H9 (cell line): ENCODE measurements at regions not wholly inside any gene's neighbourhood (a gene's known extent, or its start where the extent isn't known, plus 50 kb on each side); places are given as distances from the start of the nearest gene placed in this dataset.

Source experiments
- DNase-seq: peaks from one replicate; pipeline ENCODE4 v3.0.0-alpha.2; 2017
- H2AFZ ChIP-seq: one replicate; pipeline ENCODE4 v1.6.1; 2013; ENCODE audit warnings: mild to moderate bottlenecking, low read length, control low read depth, moderate library complexity
- H2AK5ac ChIP-seq: 2 replicates; pipeline ENCODE4 v1.6.1; 2013; ENCODE audit warnings: low read length, control low read depth, mixed read lengths; ENCODE audit not compliant: insufficient read length
- H2BK120ac ChIP-seq: one replicate; pipeline ENCODE4 v1.6.1; 2013; ENCODE audit warnings: low read depth, mild to moderate bottlenecking, low read length, control low read depth, inconsistent platforms; ENCODE audit not compliant: poor library complexity, severe bottlenecking
- H2BK12ac ChIP-seq: 2 replicates; pipeline ENCODE4 v1.6.1; 2013; ENCODE audit warnings: low read length, control low read depth, mixed read lengths, low read depth; ENCODE audit not compliant: insufficient read length
- H2BK15ac ChIP-seq: 2 replicates; pipeline ENCODE4 v1.6.1; 2013; ENCODE audit warnings: low read depth, low read length, control low read depth
- H2BK20ac ChIP-seq: one replicate; pipeline ENCODE4 v1.6.1; 2013; ENCODE audit warnings: low read depth, mild to moderate bottlenecking, low read length, control low read depth, inconsistent platforms; ENCODE audit not compliant: poor library complexity, severe bottlenecking
- H2BK5ac ChIP-seq: 2 replicates; pipeline ENCODE4 v1.6.1; 2013; ENCODE audit warnings: low read length, control low read depth, mixed read lengths; ENCODE audit not compliant: insufficient read length
- H3K14ac ChIP-seq: 2 replicates; pipeline ENCODE4 v1.6.1; 2013; ENCODE audit warnings: low read length, control low read depth; ENCODE audit not compliant: insufficient read depth
- H3K18ac ChIP-seq: 2 replicates; pipeline ENCODE4 v1.6.1; 2013; ENCODE audit warnings: low read depth, mild to moderate bottlenecking, mixed read lengths, low read length, control low read depth; ENCODE audit not compliant: insufficient read length
- H3K23ac ChIP-seq: 2 replicates; pipeline ENCODE4 v1.6.1; 2013; ENCODE audit warnings: low read length, control low read depth, mixed read lengths, low read depth; ENCODE audit not compliant: insufficient read length
- H3K23me2 ChIP-seq: 2 replicates; pipeline ENCODE4 v1.6.1; 2013; ENCODE audit warnings: low read depth, mild to moderate bottlenecking, mixed read lengths, low read length, control low read depth; ENCODE audit not compliant: insufficient read length, poor library complexity, severe bottlenecking
- H3K27ac ChIP-seq: 2 replicates; pipeline ENCODE4 v1.5.1; 2013; ENCODE audit warnings: low read length, control low read depth, mixed read lengths, low read depth; ENCODE audit not compliant: insufficient read length
- H3K27me3 ChIP-seq: 2 replicates; pipeline ENCODE4 v1.6.1; 2013; ENCODE audit warnings: low read length, control low read depth, inconsistent platforms; ENCODE audit not compliant: insufficient read depth
- H3K4ac ChIP-seq: 2 replicates; pipeline ENCODE4 v1.6.1; 2013; ENCODE audit warnings: low read depth, mild to moderate bottlenecking, control low read depth, inconsistent platforms, low read length, moderate library complexity
- H3K4me1 ChIP-seq: 2 replicates; pipeline ENCODE4 v1.6.1; 2013; ENCODE audit warnings: low read length, control low read depth, inconsistent platforms; ENCODE audit not compliant: insufficient read depth
- H3K4me2 ChIP-seq: 2 replicates; pipeline ENCODE4 v1.6.1; 2013; ENCODE audit warnings: low read length, control low read depth, mixed read lengths; ENCODE audit not compliant: insufficient read length, insufficient read depth
- H3K56ac ChIP-seq: 2 replicates; pipeline ENCODE4 v1.6.1; 2013; ENCODE audit warnings: low read depth, mild to moderate bottlenecking, mixed read lengths, low read length, control low read depth; ENCODE audit not compliant: insufficient read length
- H3K79me1 ChIP-seq: 2 replicates; pipeline ENCODE4 v1.6.1; 2013; ENCODE audit warnings: low read depth, mild to moderate bottlenecking, moderate library complexity, low read length, control low read depth, inconsistent platforms; ENCODE audit not compliant: insufficient read depth, poor library complexity, severe bottlenecking
- H3K79me2 ChIP-seq: 2 replicates; pipeline ENCODE4 v1.6.1; 2013; ENCODE audit warnings: low read length, control low read depth, inconsistent platforms; ENCODE audit not compliant: insufficient read depth
- H3K9ac ChIP-seq: 2 replicates; pipeline ENCODE4 v1.6.1; 2013; ENCODE audit warnings: low read length, control low read depth, mixed read lengths; ENCODE audit not compliant: insufficient read length; ENCODE audit errors: extremely low read depth
- H3K9me3 ChIP-seq: one replicate; pipeline ENCODE4 v1.6.1; 2013; ENCODE audit warnings: low read depth, low read length, inconsistent platforms; ENCODE audit not compliant: control insufficient read depth
- H3T11ph ChIP-seq: one replicate; pipeline ENCODE4 v1.6.1; 2013; ENCODE audit warnings: mild to moderate bottlenecking, low read length, control low read depth, inconsistent platforms
- H4K20me1 ChIP-seq: one replicate; pipeline ENCODE4 v1.6.1; 2013; ENCODE audit not compliant: control insufficient read depth, insufficient read length, insufficient read depth
- H4K5ac ChIP-seq: 2 replicates; pipeline ENCODE4 v1.6.1; 2013; ENCODE audit warnings: low read depth, mild to moderate bottlenecking, mixed read lengths, low read length, control low read depth; ENCODE audit not compliant: insufficient read length
- H4K8ac ChIP-seq: replicated peaks from 2 replicates; pipeline ENCODE4 v1.6.1; 2013; ENCODE audit warnings: low read length, control low read depth, mixed read lengths, low read depth; ENCODE audit not compliant: insufficient read length
- H4K91ac ChIP-seq: 2 replicates; pipeline ENCODE4 v1.6.1; 2013; ENCODE audit warnings: low read depth, mild to moderate bottlenecking, moderate library complexity, mixed read lengths, low read length, control low read depth; ENCODE audit not compliant: insufficient read length
- H3K27ac Mint-ChIP-seq, 3 experiments: 2 replicates in 2 of 3; 3 replicates in 1 of 3; pipeline ENCODE4 v1.8.0; 2020 to 2021; ENCODE audit warnings: mixed read lengths in 3 of 3, mild to moderate bottlenecking in 1 of 3, moderate library complexity in 1 of 3
- H3K27me3 Mint-ChIP-seq: 2 replicates; pipeline ENCODE4 v1.8.0; 2021; ENCODE audit warnings: low read depth, mild to moderate bottlenecking, moderate library complexity, mixed read lengths
- H3K36me3 Mint-ChIP-seq, 3 experiments: 2 replicates in 2 of 3; 3 replicates in 1 of 3; pipeline ENCODE4 v1.8.0; 2020 to 2021; ENCODE audit warnings: low read depth in 3 of 3, mixed read lengths in 3 of 3; ENCODE audit not compliant: insufficient read depth in 1 of 3
- H3K4me1 Mint-ChIP-seq, 2 experiments: 2 replicates each; pipeline ENCODE4 v1.8.0; 2020; ENCODE audit warnings: mixed read lengths in 2 of 2
- H3K4me3 Mint-ChIP-seq, 2 experiments: 2 replicates in 1 of 2; 3 replicates in 1 of 2; pipeline ENCODE4 v1.8.0; 2020 to 2021; ENCODE audit warnings: mild to moderate bottlenecking in 2 of 2, mixed read lengths in 2 of 2, moderate library complexity in 1 of 2
- H3K9me3 Mint-ChIP-seq, 2 experiments: 2 replicates in 1 of 2; 3 replicates in 1 of 2; pipeline ENCODE4 v1.8.0; 2020; ENCODE audit warnings: mild to moderate bottlenecking in 2 of 2, mixed read lengths in 2 of 2, moderate library complexity in 1 of 2
- whole genome bisulfite sequencing: extraction: QIAGEN DNeasy Blood & Tissue Kit; methylation state at CpG from one replicate; pipeline ENCODE4 v1.1.7; 2013; ENCODE audit warnings: missing lambda C conversion rate, low lambda C conversion rate, mixed read lengths; ENCODE audit not compliant: insufficient read length; ENCODE audit errors: extremely low coverage; 5-methylcytosine and 5-hydroxymethylcytosine counted together
- TF ChIP-seq, protein P1 (sequence below): fragments of 200-600 bp; sonication (generic); conservative IDR thresholded peaks from 3 replicates; pipeline ENCODE4 v1.8.0; 2021; ENCODE audit warnings: antibody characterized with exemption, mild to moderate bottlenecking

DNA sequence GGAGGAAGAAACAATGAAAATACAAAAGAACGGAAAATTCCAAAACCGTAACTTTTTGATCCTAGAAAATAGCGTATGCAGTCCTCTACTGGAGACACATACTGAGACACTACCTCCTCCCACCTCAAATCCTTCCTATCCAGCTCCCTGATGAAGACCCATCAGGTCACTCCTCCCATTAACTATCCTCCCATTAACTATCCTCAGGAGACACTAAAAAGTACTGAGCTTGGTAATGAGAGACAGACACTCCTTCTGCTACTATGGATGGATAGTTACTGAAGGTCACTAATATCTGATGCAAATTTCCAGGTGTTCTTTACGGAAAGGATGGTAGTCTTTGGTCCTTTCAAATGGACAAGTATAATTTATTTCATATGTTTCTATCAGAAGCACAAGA is 237.5 kb upstream of the BLID start:
- H4K91ac ChIP-seq = no peak overlapping the region
- H2BK20ac ChIP-seq = no peak overlapping the region
- H3K27ac ChIP-seq = no peak overlapping the region
- no peaks in the 10 kb centered on the region for H3K4me1 ChIP-seq
- H3K56ac ChIP-seq = no peak overlapping the region
- no peaks in the 10 kb centered on the region for H3K79me2 ChIP-seq
- no peak overlapping the region for H2BK15ac ChIP-seq
- Mint-ChIP-seq H3K4me1 (no peaks in the 10 kb centered on the region), H3K9me3 (peaks cover 9 to 10% of the 10 kb centered on the region in 2 experiments), H3K27me3 (peaks cover 4% of the 10 kb centered on the region), H3K36me3 (0 out of 7 replicates have a peak, but pooled peaks cover 0 to 5% (median 3%) of the 10 kb centered on the region in 3 experiments), H3K27ac (no peak overlapping the region), H3K4me3 (no peak overlapping the region)
- DNase-seq = no peak
- no peaks in the 10 kb centered on the region for H3K79me1 ChIP-seq
- H3K14ac ChIP-seq = no peak overlapping the region
- no peak overlapping the region for H3K18ac ChIP-seq
- no peak overlapping the region for H3K4ac ChIP-seq
- H4K8ac ChIP-seq = no peak overlapping the region
- no CpG with 5 or more reads among the region's 4 CpGs for WGBS
- no peak overlapping the region for H2BK5ac ChIP-seq
- no peak overlapping the region for H3T11ph ChIP-seq
- no peak overlapping the region for H2BK120ac ChIP-seq
- H3K9me3 ChIP-seq = no peaks in the 10 kb centered on the region
- no peak overlapping the region for H2AFZ ChIP-seq
- no peak overlapping the region for H3K9ac ChIP-seq
- H4K20me1 ChIP-seq = no peaks in the 10 kb centered on the region
- H3K27me3 ChIP-seq = no peaks in the 10 kb centered on the region
- H2BK12ac ChIP-seq = no peak overlapping the region
- H3K4me2 ChIP-seq = no peak overlapping the region
- H3K23me2 ChIP-seq = no peaks in the 10 kb centered on the region
- H2AK5ac ChIP-seq = no peak overlapping the region
- no peak overlapping the region for H4K5ac ChIP-seq
- H3K23ac ChIP-seq = no peak overlapping the region
- TF ChIP-seq, protein P1, sequence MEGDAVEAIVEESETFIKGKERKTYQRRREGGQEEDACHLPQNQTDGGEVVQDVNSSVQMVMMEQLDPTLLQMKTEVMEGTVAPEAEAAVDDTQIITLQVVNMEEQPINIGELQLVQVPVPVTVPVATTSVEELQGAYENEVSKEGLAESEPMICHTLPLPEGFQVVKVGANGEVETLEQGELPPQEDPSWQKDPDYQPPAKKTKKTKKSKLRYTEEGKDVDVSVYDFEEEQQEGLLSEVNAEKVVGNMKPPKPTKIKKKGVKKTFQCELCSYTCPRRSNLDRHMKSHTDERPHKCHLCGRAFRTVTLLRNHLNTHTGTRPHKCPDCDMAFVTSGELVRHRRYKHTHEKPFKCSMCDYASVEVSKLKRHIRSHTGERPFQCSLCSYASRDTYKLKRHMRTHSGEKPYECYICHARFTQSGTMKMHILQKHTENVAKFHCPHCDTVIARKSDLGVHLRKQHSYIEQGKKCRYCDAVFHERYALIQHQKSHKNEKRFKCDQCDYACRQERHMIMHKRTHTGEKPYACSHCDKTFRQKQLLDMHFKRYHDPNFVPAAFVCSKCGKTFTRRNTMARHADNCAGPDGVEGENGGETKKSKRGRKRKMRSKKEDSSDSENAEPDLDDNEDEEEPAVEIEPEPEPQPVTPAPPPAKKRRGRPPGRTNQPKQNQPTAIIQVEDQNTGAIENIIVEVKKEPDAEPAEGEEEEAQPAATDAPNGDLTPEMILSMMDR = no peak
